LNCAP (cell line): ENCODE measurements at regions not wholly inside any gene's neighbourhood (a gene's known extent, or its start where the extent isn't known, plus 50 kb on each side); places are given as distances from the start of the nearest gene placed in this dataset.

Experiments
- CTCF ChIP-seq: fragments of 450-650 bp; IDR thresholded peaks from 2 replicates; pipeline ENCODE4 v1.5.1; 2017; ENCODE audit warnings: mild to moderate bottlenecking

- TF ChIP-seq CTCF: no peak
Measured at GRCh38 chr20:58106143-58106750, 122.2 kb downstream of the ANKRD60 start.

GRCh38 chr20:58103961-58104360 is 124.5 kb downstream of the ANKRD60 start:
- TF ChIP-seq CTCF: no peak

- no peak for TF ChIP-seq CTCF
Measured at GRCh38 chr20:58103517-58103904, 124.9 kb downstream of the ANKRD60 start.

- TF ChIP-seq CTCF: no peak
Measured at GRCh38 chr20:58102744-58103516, 125.5 kb downstream of the ANKRD60 start.

DNA sequence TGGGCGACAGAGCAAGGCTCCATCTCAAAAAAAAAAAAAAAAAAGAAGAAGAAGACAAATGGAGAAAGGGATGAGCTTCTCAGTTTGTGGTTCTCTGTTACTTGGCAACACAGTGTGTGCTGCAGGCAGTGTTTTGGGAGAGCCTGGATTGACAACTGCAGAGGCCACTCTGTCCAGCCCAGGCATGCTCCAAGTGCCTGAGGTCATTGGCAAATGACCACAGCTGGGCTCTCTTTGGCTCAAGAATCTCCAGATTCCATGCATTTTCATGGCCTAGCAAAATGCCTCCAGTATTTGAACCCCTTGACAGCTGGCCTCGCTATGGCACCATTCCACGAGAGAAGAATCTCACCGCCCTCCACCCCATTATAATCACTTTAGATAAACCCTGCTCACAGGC is 126.2 kb downstream of the ANKRD60 start:
- no peak for TF ChIP-seq CTCF

- no peak for TF ChIP-seq CTCF
Measured at GRCh38 chr20:58100731-58101356, 127.6 kb downstream of the ANKRD60 start.

DNA sequence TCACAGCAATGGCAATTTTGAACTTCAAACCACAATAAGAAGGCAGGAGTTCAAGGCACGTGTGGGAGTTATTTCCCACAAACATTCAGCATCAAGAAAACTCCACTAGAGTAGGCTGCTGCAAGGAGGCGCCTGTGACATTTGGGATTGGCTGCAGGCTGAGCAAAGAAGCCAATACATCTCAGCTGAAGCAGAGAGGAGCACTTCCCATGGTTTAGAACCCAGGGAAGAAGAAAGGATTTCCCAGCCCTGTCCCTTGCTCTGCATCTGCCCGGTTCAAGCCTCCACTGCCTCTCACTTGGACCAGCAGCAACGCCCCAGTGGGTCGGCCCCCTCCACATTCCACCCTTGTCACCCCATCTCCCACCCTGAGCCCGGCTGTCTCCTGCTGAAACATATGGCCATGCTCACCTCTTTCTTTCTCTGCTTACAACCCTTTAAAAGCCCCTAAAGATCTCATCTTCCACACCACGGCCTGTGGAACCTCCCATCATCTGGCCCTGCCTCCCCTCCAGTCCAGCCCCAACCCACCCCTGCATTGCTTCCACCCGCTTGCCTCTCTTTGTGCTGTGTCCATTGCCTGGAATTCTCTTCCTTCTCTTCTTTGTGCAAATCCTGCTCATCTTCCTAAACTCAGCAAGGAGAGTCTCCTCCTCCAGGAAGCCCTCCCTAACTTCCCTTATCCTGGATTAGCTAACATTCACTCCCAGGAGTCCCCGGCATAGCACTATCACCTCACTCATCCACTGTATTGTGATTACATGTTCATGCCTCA is 128.3 kb downstream of the ANKRD60 start:
- TF ChIP-seq CTCF: no peak
